OCI-LY7 (cell line): ENCODE measurements at regions not wholly inside any gene's neighbourhood (a gene's known extent, or its start where the extent isn't known, plus 50 kb on each side); places are given as distances from the start of the nearest gene placed in this dataset.

Experiments
- BruUV-seq: library from RNA; stranded (reverse); fragments of 400-500 nt; replicated peaks from 2 replicates; lab custom pipeline; 2021; lab: Mats Ljungman, UMichigan
- CTCF ChIA-PET: fragments of 300-600 bp; sonication (Branson Sonifier 250); formaldehyde crosslinking; loops from one replicate; lab custom pipeline; 2022; ENCODE audit warnings: antibody characterized with exemption; ENCODE audit not compliant: unreplicated experiment; lab: Charles Lee
- POLR2A ChIA-PET: fragments of 300-600 bp; sonication (Branson Sonifier 250); formaldehyde crosslinking; loops from one replicate; lab custom pipeline; 2022; ENCODE audit warnings: antibody characterized with exemption; lab: Charles Lee
- DNase-seq: peaks from one replicate; pipeline ENCODE4 v3.0.0-alpha.2; 2015; ENCODE audit warnings: low spot score
- H2AFZ ChIP-seq: fragments of 200-600 bp; sonication (generic), shearing (Covaris generic); 2 replicates; pipeline ENCODE4 v1.6.1; 2014; ENCODE audit warnings: mild to moderate bottlenecking, antibody characterized with exemption, low read length, moderate library complexity
- H3K27ac ChIP-seq: fragments of 200-600 bp; sonication (generic); 2 replicates; pipeline ENCODE4 v1.5.1; 2014; ENCODE audit warnings: mixed run types, low read depth, mild to moderate bottlenecking, moderate library complexity, low read length, inconsistent platforms; ENCODE audit not compliant: poor library complexity, severe bottlenecking
- H3K36me3 ChIP-seq: fragments of 200-600 bp; sonication (generic); 2 replicates; pipeline ENCODE4 v1.6.1; 2014; ENCODE audit warnings: mild to moderate bottlenecking, antibody characterized with exemption, low read length, moderate library complexity, mixed read lengths; ENCODE audit not compliant: insufficient read depth
- H3K4me1 ChIP-seq: fragments of 200-600 bp; sonication (generic); 2 replicates; pipeline ENCODE4 v1.5.1; 2014; ENCODE audit warnings: mild to moderate bottlenecking, low read length; ENCODE audit not compliant: insufficient read depth, poor library complexity, severe bottlenecking
- H3K4me2 ChIP-seq: fragments of 200-600 bp; sonication (generic); 2 replicates; pipeline ENCODE4 v1.6.1; 2014; ENCODE audit warnings: mild to moderate bottlenecking, low read length
- H3K4me3 ChIP-seq: fragments of 200-600 bp; sonication (generic); 2 replicates; pipeline ENCODE4 v1.5.1; 2014; ENCODE audit warnings: mild to moderate bottlenecking, low read depth, low read length; ENCODE audit not compliant: poor library complexity, severe bottlenecking
- H3K79me2 ChIP-seq: fragments of 200-600 bp; sonication (generic); 2 replicates; pipeline ENCODE4 v1.6.1; 2016; ENCODE audit warnings: low read depth, mild to moderate bottlenecking, low read length, moderate library complexity, mixed read lengths; ENCODE audit not compliant: insufficient read depth
- H3K9me2 ChIP-seq: fragments of 200-600 bp; sonication (generic); 2 replicates; pipeline ENCODE4 v1.6.1; 2016; ENCODE audit warnings: mild to moderate bottlenecking, low read length, mixed read lengths; ENCODE audit not compliant: insufficient read depth
- H3K9me3 ChIP-seq: fragments of 200-600 bp; sonication (generic); 2 replicates; pipeline ENCODE4 v1.6.1; 2014; ENCODE audit warnings: mild to moderate bottlenecking, mixed run types, low read length, mixed read lengths
- H4K20me1 ChIP-seq: fragments of 200-600 bp; sonication (generic); 2 replicates; pipeline ENCODE4 v1.6.1; 2014; ENCODE audit warnings: mild to moderate bottlenecking, antibody characterized with exemption, low read length, moderate library complexity, mixed read lengths; ENCODE audit not compliant: insufficient read depth
- CTCF ChIP-seq: fragments of 200-600 bp; sonication (generic); conservative IDR thresholded peaks from 2 replicates; pipeline ENCODE4 v1.5.1; 2014; ENCODE audit warnings: mild to moderate bottlenecking, antibody characterized with exemption, low read length, moderate library complexity, mixed read lengths
- EZH2phosphoT487 ChIP-seq: fragments of 200-600 bp; sonication (generic); IDR thresholded peaks from 2 replicates; pipeline ENCODE4 v1.6.1; 2018; ENCODE audit warnings: low read depth, borderline replicate concordance, mild to moderate bottlenecking, mixed run types, antibody characterized with exemption, low read length, moderate library complexity, mixed read lengths
- intact Hi-C: fragments of 100-400 bp; cut with micrococcal nuclease; formaldehyde crosslinking; loops from one replicate; pipeline ENCODE4 v1.10.0; 2022; ENCODE audit not compliant: unreplicated experiment

DNA sequence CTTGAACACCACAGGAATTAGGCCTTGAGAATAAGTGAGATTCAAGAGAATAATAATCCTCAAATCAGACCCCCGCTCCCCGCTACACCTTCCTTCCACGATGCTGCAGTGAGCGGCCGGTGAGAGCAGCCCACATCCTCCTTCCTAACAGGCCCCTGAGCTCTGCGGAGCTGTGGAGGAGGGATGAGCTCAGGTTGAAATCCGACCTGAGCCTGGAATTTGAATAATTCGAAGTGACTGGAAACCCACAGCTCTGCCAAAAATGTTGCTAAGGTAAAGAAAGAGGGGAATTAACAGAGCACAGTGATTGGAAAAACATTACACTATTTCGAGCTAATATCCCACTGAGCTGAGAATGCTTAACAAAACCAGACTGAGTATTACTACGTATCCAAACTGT, 90.0 kb downstream of the URB2 start:
- no peak for TF ChIP-seq EZH2phosphoT487
- H3K79me2 ChIP-seq = no peaks in the 10 kb centered on the region
- H4K20me1 ChIP-seq = no peaks in the 10 kb centered on the region
- ChIA-PET POLR2A (no interaction called here), CTCF (interaction anchor here (0.6 kb wide), 1 partner anchor 24 kb away, joined by 4 read pairs; no protein-coding TSS in a partner anchor)
- no peak overlapping the region for H2AFZ ChIP-seq
- no peaks in the 10 kb centered on the region for H3K4me1 ChIP-seq
- no peak for DNase-seq
- H3K9me3 ChIP-seq = 0 out of 2 replicates have a peak, but pooled peaks cover 2% of the 10 kb centered on the region
- intact Hi-C loops = no loop called here
- no peak overlapping the region for H3K27ac ChIP-seq
- no TSS peak for BruUV-seq
- no peak overlapping the region for H3K4me3 ChIP-seq
- no peak overlapping the region for H3K4me2 ChIP-seq
- H3K9me2 ChIP-seq = no peaks in the 10 kb centered on the region
- no peaks in the 10 kb centered on the region for H3K36me3 ChIP-seq

- no peak for DNase-seq
- Histone ChIP-seq H3K4me3 (no peak overlapping the region), H3K79me2 (no peaks in the 10 kb centered on the region), H2AFZ (no peak overlapping the region), H3K27ac (no peak overlapping the region), H3K36me3 (no peaks in the 10 kb centered on the region), H4K20me1 (no peaks in the 10 kb centered on the region), H3K4me1 (no peaks in the 10 kb centered on the region), H3K9me2 (no peaks in the 10 kb centered on the region), H3K9me3 (0 out of 2 replicates have a peak, but pooled peaks cover 8% of the 10 kb centered on the region), H3K4me2 (no peak overlapping the region)
- ChIA-PET POLR2A (interaction anchor here (0.6 to 1.2 kb wide), 3 partner anchors 15 to 46 kb away, joined by 3 to 7 read pairs (median 3); no protein-coding TSS in a partner anchor), CTCF (interaction anchor here (0.6 kb wide), 2 partner anchors 23 to 181 kb away, joined by 3 to 4 read pairs; no protein-coding TSS in a partner anchor)
- BruUV-seq = no TSS peak
- no peak for TF ChIP-seq EZH2phosphoT487
- no peak for TF ChIP-seq CTCF
- intact Hi-C loops = no loop called here
Measured at GRCh38 chr1:229716704-229717103, 90.7 kb downstream of the URB2 start.

DNA sequence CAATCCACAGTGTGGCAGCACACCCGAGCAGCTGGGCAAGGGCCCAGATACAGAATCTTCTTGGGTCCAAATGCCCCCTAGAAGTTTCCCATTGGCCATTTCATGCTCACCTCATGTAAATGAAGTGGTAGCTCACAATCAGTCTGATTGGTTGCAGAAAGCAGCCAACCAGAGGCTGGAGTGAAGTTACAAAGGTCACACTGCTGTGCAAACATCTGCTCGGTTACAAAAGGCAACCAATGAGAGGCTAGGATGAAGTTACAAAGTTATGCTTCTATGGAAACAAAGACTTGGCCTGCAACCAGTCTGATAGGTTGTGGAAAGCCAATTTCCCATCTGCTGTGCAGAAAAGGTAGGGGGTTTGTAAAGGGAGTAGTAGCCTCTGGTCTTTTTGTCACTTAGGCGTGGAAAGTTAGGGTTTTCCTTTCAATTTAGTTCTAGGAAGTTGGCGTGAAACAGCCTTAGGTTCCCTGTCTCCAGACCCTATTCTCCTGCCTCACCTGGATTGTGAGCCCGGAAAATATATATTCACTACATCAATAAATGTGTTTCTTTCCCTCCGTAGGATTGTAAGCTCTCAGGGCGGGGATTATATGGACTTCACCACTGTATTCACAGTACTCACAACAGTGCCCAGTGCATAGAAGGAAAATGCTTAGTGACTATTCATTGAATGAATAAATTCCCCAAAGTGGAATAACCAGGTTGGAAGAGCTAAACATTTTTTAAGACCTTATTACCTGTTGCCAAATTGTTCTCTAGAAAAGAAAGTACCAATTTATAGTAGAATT, 91.9 kb downstream of the URB2 start:
- Histone ChIP-seq H3K9me3 (peaks cover 14% of the 10 kb centered on the region), H4K20me1 (no peaks in the 10 kb centered on the region), H3K4me2 (no peak overlapping the region), H3K4me3 (no peak overlapping the region), H3K79me2 (no peaks in the 10 kb centered on the region), H3K36me3 (no peaks in the 10 kb centered on the region), H3K9me2 (no peaks in the 10 kb centered on the region), H3K27ac (no peak overlapping the region), H3K4me1 (no peaks in the 10 kb centered on the region), H2AFZ (no peak overlapping the region)
- intact Hi-C loops = no loop called here
- TF ChIP-seq EZH2phosphoT487 (no peak), CTCF (no peak)
- DNase-seq = no peak
- no TSS peak for BruUV-seq
- ChIA-PET POLR2A (no interaction called here), CTCF (no interaction called here)
